Adrenal gland (tissue), 5 donors: ENCODE measurements at regions not wholly inside any gene's neighbourhood (a gene's known extent, or its start where the extent isn't known, plus 50 kb on each side); places are given as distances from the start of the nearest gene placed in this dataset.

Experiments used
- CTCF ChIP-seq, 6 experiments: fragments of 450-650 bp in 4 of 6; fragments of 200-600 bp in 2 of 6; sonication (generic) in 1 of 6; IDR thresholded peaks; 1 replicate in 5 of 6; 2 replicates in 1 of 6; pipeline versions ENCODE4 v1.5.1 to v1.8.0; 2016 to 2021; ENCODE audit warnings: antibody characterized with exemption in 6 of 6, mild to moderate bottlenecking in 2 of 6, moderate library complexity in 1 of 6
- POLR2A ChIP-seq, 2 donors: fragments of 450-650 bp; IDR thresholded peaks; one replicate each; pipeline ENCODE4 v1.6.1; 2017; ENCODE audit warnings: antibody characterized with exemption in 2 of 2, mild to moderate bottlenecking in 2 of 2, moderate library complexity in 1 of 2
- donor health status: DM: no; HTN: no; CAD: no.

GRCh38 chr14:71721791-71722190 lies 210.4 kb upstream of the RGS6 start:
- TF ChIP-seq CTCF (IDR thresholded peaks at IDR 0.05) (no peak), POLR2A (IDR thresholded peaks at IDR 0.05) (no peak)
